OCI-LY3 (cell line): ENCODE measurements at regions not wholly inside any gene's neighbourhood (a gene's known extent, or its start where the extent isn't known, plus 50 kb on each side); places are given as distances from the start of the nearest gene placed in this dataset.

Source experiments
- H2AFZ ChIP-seq: fragments of 200-600, 300-600 bp; shearing (Covaris generic); 2 replicates; pipeline ENCODE4 v1.6.0; 2014; ENCODE audit warnings: antibody characterized with exemption, low read depth, low read length
- H3K27ac ChIP-seq: fragments of 200-600, 300-600 bp; sonication (generic); 2 replicates; pipeline ENCODE4 v1.5.1; 2014; ENCODE audit warnings: mild to moderate bottlenecking, low read length, moderate library complexity, mixed read lengths
- H3K27me3 ChIP-seq: fragments of 200-600, 300-600 bp; sonication (generic); 2 replicates; pipeline ENCODE4 v1.6.1; 2014; ENCODE audit warnings: low read depth, low read length, mixed read lengths
- H3K36me3 ChIP-seq: fragments of 200-600, 300-600 bp; sonication (generic); replicated peaks from 2 replicates; pipeline ENCODE3; 2014; ENCODE audit warnings: low read depth, low read length, mixed read lengths
- H3K4me1 ChIP-seq: fragments of 300-600, 200-600 bp; sonication (generic); 2 replicates; pipeline ENCODE4 v1.6.1; 2014; ENCODE audit warnings: low read length, mixed read lengths
- H3K4me2 ChIP-seq: fragments of 200-600, 300-600 bp; sonication (generic); 2 replicates; pipeline ENCODE4 v1.6.1; 2014; ENCODE audit warnings: low read length, mixed read lengths
- H3K4me3 ChIP-seq: fragments of 300-600, 200-600 bp; sonication (generic); 2 replicates; pipeline ENCODE4 v1.5.1; 2014; ENCODE audit warnings: antibody characterized with exemption, mild to moderate bottlenecking, low read length, moderate library complexity
- H3K79me2 ChIP-seq: fragments of 300-600, 200-600 bp; shearing (Covaris generic); 2 replicates; pipeline ENCODE4 v1.6.1; 2014; ENCODE audit warnings: mild to moderate bottlenecking, low read length, mixed read lengths
- H3K9ac ChIP-seq: fragments of 300-600, 200-600 bp; shearing (Covaris generic); 2 replicates; pipeline ENCODE4 v1.6.0; 2014; ENCODE audit warnings: mild to moderate bottlenecking, low read length, moderate library complexity
- H3K9me3 ChIP-seq: fragments of 200-600, 300-600 bp; shearing (Covaris generic); 2 replicates; pipeline ENCODE4 v1.6.1; 2014; ENCODE audit warnings: low read length, mixed read lengths; ENCODE audit not compliant: insufficient read depth
- H4K20me1 ChIP-seq: fragments of 200-600, 300-600 bp; sonication (generic); 2 replicates; pipeline ENCODE4 v1.6.1; 2016; ENCODE audit warnings: low read length, mixed read lengths; ENCODE audit not compliant: insufficient read depth
- EZH2phosphoT487 ChIP-seq: fragments of 200-600 bp; shearing (Covaris generic); IDR thresholded peaks from 2 replicates; pipeline ENCODE4 v1.6.1; 2018; ENCODE audit warnings: antibody characterized with exemption, mixed run types, low read depth
- TF ChIP-seq, protein P1 (sequence below): fragments of 200-600, 300-600 bp; sonication (generic); IDR thresholded peaks from 2 replicates; pipeline ENCODE4 v1.5.1; 2014; ENCODE audit warnings: antibody characterized with exemption, low read length, low read depth

DNA sequence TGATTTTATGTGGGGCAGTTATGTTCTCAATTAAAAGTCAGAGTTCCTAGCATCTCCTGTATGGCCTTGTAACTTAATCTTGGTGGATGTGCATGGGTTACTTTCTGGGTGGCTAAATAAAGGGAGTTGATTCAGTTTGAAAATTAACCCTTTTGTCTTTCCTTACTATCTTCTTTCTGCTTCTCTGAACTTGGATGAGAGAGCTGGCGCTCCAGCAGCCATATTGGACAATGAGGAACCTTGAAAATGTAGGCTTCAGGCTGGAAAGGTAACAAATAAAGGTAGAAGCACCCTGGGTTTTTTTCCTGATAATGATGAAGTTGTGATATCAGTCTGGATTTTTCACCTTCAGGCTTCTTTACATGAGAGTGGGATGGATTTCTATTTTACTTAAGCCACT, 714.1 kb upstream of the TMEM132C start:
- peaks cover 19% of the 10 kb centered on the region; the same call in 1 of the 2 replicates for H3K9me3 ChIP-seq
- H3K9ac ChIP-seq, result no peak overlapping the region
- no peak overlapping the region for H2AFZ ChIP-seq
- no peaks in the 10 kb centered on the region for H4K20me1 ChIP-seq
- peaks cover 41% of the 10 kb centered on the region for H3K4me1 ChIP-seq
- H3K4me2 ChIP-seq, result no peak overlapping the region
- H3K36me3 ChIP-seq, result peaks cover 18% of the 10 kb centered on the region
- no peak overlapping the region for H3K27ac ChIP-seq
- H3K27me3 ChIP-seq, result no peaks in the 10 kb centered on the region
- H3K4me3 ChIP-seq, result no peak overlapping the region
- TF ChIP-seq, protein P1, sequence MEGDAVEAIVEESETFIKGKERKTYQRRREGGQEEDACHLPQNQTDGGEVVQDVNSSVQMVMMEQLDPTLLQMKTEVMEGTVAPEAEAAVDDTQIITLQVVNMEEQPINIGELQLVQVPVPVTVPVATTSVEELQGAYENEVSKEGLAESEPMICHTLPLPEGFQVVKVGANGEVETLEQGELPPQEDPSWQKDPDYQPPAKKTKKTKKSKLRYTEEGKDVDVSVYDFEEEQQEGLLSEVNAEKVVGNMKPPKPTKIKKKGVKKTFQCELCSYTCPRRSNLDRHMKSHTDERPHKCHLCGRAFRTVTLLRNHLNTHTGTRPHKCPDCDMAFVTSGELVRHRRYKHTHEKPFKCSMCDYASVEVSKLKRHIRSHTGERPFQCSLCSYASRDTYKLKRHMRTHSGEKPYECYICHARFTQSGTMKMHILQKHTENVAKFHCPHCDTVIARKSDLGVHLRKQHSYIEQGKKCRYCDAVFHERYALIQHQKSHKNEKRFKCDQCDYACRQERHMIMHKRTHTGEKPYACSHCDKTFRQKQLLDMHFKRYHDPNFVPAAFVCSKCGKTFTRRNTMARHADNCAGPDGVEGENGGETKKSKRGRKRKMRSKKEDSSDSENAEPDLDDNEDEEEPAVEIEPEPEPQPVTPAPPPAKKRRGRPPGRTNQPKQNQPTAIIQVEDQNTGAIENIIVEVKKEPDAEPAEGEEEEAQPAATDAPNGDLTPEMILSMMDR, result no peak
- TF ChIP-seq EZH2phosphoT487, result no peak
- H3K79me2 ChIP-seq, result no peaks in the 10 kb centered on the region

DNA sequence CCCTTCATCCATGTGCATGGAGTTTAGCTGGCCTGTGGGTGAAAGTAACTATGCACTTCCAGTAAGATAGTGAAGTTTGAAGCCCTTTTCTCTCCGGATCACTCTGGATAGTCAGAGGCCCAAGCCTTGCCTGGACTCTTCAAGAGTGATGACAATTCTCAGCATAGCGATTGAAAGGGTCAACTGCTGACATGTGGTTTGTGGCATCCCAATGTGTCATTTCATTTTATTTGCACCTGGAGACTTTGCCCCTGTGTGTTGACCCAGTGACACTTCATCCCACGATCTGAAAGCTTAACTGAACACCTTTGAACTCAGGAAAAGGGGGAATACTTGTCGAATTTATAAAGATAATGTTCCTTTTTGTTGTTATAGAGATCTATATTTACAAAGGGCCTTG, 711.9 kb upstream of the TMEM132C start:
- Histone ChIP-seq H3K9me3 (peaks cover 20% of the 10 kb centered on the region; the same call in 1 of the 2 replicates), H3K4me3 (no peak overlapping the region), H3K4me2 (peak overlapping the region; percentile 66), H3K27ac (peak overlapping the region; percentile 100), H3K79me2 (no peaks in the 10 kb centered on the region), H3K4me1 (peaks cover 63% of the 10 kb centered on the region), H3K9ac (peak overlapping the region; percentile 82), H3K36me3 (peaks cover 23% of the 10 kb centered on the region), H3K27me3 (no peaks in the 10 kb centered on the region), H4K20me1 (no peaks in the 10 kb centered on the region), H2AFZ (no peak overlapping the region)
- no peak for TF ChIP-seq EZH2phosphoT487
- TF ChIP-seq, protein P1, result no peak

DNA sequence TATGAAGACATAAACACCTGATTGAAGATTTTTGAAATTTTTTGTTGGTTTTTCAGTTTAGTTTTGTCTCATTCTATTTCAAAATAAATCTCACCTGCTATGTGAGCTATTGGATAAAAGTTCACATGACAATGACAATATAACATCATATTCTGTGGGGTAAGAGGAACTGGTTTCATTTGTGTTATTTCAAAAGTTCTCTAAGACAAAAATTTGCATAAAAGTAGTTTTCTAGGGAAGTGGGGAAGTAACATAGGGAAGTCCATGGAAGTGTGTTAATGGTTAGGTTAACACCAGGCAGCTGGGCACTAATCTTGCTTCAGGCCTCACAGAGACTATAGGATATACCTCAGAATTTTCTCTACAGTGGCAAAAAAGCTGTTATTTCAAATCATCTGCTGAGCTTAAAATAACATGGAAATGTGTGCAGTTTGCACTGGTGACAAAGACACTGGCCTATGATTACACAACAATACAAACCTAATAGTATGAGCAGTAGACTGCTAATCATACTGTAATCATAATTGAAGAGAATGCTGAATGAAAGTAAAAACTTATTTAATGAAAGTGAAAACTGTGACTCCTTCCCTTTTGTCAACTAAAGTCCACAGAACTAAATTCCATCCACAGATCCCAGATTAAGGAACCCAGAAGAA, 710.6 kb upstream of the TMEM132C start:
- TF ChIP-seq, protein P1, result no peak
- no peak for TF ChIP-seq EZH2phosphoT487

DNA sequence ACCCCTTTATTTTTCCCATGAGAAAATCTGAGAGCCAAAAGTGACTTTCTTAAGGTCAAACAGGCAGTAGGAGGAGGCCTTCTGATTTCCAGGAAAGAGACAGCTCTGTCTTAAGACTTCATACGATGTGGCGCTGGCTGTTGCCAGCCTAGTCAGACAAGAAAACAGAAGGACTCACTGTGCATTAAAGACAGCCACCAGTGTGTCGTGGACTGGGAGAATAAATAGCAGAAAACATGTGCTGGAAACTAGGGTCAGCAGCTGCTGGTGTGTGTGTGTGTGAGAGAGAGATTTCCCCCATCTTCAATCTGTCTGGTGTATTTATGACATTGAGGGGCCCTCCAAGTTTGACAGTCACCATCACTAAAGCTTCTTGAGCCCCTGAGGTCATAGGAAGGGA, 708.6 kb upstream of the TMEM132C start:
- Histone ChIP-seq H3K4me1 (peaks cover 66% of the 10 kb centered on the region), H3K4me2 (no peak overlapping the region), H3K79me2 (no peaks in the 10 kb centered on the region), H3K9me3 (peaks cover 5% of the 10 kb centered on the region; the same call in 1 of the 2 replicates), H4K20me1 (no peaks in the 10 kb centered on the region), H3K36me3 (peaks cover 16% of the 10 kb centered on the region), H2AFZ (no peak overlapping the region), H3K27me3 (no peaks in the 10 kb centered on the region), H3K27ac (peak overlapping the region; percentile 100), H3K9ac (no peak overlapping the region), H3K4me3 (no peak overlapping the region)
- no peak for TF ChIP-seq EZH2phosphoT487
- TF ChIP-seq, protein P1, result no peak

More for the DNA sequence above, 710.6 kb upstream of the TMEM132C start:
- Histone ChIP-seq H3K4me1 (peaks cover 66% of the 10 kb centered on the region), H3K9me3 (peaks cover 16% of the 10 kb centered on the region; the same call in 1 of the 2 replicates), H3K79me2 (no peaks in the 10 kb centered on the region), H3K27me3 (no peaks in the 10 kb centered on the region), H3K9ac (peak overlapping the region; percentile 79), H4K20me1 (no peaks in the 10 kb centered on the region), H3K4me2 (peak overlapping the region; percentile 66), H3K4me3 (peak overlapping the region; percentile 14; the same call in 1 of the 2 replicates), H3K36me3 (peaks cover 18% of the 10 kb centered on the region), H2AFZ (no peak overlapping the region), H3K27ac (peak overlapping the region; percentile 100)
